Hippocampal formation (tissue), 2 donors: ENCODE measurements at regions not wholly inside any gene's neighbourhood (a gene's known extent, or its start where the extent isn't known, plus 50 kb on each side); places are given as distances from the start of the nearest gene placed in this dataset.
A peak's percentile ranks its signal among the peaks of the same experiment; 100 is the strongest.

Experiments
- DNase-seq, 2 donors: peaks; one replicate each; lab custom pipeline; 2025; lab: John Stamatoyannopoulos, UW

- DNase-seq = no peak
Measured at GRCh38 chr14:104425171-104425681, 154.3 kb upstream of the C14orf180 start.

DNA sequence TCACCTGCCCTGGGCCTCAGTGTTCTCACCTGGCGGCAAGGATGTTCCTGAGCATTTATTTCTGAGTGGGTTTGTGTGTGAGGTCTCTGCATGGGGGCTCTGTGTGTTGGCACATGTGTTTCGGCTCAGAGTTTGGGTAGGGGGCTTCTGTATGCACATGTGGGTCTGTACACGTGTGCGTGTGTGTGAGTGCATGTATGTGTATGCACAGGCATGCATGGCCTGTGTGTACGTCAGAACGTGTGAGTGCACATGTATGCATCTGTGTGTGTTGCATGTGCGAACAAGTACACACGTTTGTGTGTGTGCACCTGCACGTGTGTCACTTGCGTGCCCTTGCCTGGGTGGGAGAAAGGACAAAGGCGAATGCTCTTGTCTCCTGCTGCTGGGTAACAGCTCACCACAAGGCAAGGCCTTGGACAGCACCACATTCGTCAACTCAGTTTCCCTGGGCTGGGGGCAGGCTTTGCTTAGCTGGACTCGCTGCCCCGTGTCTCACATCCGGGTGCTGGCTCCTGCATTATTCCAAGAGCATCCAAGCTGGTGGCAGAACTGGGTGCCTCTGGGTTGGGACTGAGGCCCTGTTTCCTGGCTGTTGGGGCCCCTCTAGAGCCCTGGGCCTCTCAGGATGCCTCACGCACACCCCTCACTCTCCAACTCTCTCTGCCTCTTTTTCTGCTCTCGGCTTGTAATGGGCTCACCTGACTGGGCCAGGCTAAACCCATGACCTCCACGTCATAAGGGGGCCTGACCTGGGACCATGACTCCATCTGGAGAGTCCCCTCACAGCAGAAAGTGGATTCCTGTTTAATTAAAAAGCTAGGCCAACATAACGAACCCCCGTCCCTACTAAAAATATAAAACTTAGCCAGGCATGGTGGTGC, 153.6 kb upstream of the C14orf180 start:
- no peak for DNase-seq

DNA sequence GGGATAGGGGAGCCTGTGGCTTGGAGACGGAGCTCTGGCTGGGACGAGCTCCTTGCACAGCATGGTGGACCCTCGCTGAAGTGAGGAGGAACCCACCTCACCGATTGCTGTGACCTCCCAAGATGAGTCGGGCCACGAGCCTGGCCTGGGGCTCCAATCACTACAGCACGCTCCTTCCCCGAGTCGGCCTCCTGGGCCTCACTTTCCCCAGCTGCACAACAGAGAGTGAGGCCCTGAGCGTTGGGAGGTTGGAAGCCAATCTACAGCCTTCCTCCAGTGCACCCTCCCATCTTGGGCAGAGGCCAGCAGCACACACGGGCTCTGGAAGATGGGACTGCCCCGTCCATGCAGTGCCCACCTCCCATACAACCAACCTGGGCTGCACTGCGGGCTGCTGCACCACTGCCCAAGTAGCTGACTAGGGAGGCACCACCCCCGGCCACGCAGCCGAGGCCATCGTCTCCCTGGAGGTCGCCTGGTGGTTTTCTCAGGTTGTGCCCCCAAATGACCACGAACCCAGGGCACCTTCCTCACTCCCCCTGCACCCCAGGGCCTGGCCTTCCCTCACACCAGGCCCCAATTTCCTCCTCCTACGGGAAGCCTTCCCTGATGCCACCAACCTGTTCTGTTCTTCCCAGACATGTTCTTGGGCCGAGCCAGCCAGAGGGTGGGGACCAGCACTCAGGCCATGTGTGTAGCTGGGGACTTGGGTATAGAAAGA, 152.3 kb upstream of the C14orf180 start:
- no peak for DNase-seq

- DNase-seq = no peak
Measured at GRCh38 chr14:104428333-104428851, 151.2 kb upstream of the C14orf180 start.

DNA sequence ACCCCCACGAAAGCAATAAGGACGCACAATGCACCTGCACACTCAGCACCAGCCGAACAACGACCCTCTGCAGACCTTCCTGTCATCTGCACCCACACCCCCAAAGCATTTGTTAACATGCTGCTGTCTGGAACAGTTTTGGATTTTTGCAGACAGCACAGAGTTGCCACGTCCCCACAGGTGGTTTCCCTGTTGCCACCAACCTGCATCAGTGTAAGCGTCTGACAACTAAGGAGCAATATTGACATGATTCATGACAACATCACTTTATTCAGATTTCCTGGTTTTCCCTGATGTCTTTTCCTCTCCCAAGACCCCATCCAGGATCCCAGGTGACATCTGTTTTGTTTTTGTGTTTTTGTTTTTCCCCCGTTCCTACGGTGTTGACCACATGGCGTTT, 150.7 kb upstream of the C14orf180 start:
- no peak for DNase-seq

GRCh38 chr14:104429291-104429861, 150.2 kb upstream of the C14orf180 start:
- DNase-seq = no peak

DNA sequence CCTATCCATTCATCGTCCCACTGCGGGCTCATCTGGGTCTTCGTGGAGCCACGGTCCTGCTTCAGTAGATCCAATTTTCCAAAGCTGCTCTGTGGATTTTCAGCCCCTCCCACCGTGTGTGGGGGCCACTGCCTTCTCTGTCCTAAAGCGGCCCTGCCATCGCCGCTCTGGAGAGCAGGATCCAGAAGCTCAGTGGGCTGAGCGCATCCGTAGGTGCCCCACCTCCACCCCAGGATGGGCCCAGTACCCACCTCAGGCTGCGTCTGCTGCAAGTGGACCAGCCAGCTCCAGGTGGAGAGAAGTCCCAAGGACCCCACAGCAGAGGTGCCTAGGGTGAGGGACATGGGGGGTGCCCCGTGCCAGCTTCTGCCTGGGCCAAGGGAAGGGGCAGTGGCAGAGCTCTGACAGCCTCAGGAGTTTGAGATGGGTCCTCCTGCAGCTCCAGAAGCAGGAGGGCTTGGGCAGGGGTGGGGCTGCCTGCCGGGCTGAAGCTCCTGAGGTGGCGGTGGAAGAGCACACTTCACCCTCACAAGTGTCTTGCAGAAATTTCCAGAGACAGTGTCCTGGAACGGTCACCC, 148.1 kb upstream of the C14orf180 start:
- DNase-seq = no peak

DNA sequence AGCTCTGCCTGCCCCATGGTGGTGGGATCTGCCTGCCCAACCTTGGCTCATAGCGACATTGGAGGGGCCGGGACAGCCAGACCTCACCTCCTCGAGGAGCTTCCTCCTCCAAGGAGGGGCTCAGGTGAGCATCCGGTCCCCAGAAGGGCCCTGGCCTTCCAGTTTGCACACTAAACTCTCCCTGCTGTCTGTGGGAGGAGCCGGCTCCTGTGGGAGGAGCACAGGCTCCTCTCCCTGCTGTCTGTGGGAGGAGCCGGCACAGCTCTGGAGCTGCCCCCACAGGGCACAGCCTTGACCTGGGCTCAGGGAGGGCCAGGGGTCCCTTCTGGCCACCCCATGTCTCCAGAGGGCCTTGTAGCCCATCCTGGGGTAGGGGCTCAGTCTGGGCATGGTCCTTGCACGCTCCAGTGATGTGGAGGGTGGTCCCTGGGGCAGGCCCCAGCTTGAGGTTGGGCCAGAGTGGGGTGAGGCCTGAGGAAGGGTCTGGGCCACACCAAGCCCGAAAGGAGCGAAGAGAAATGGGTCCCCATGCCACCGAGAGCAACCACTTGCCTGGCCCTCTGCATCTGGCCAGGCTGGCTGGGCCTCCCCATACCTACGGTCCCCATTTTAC, 147.5 kb upstream of the C14orf180 start:
- no peak for DNase-seq

- DNase-seq = no peak
Measured at GRCh38 chr14:104432611-104433231, 146.8 kb upstream of the C14orf180 start.

DNA sequence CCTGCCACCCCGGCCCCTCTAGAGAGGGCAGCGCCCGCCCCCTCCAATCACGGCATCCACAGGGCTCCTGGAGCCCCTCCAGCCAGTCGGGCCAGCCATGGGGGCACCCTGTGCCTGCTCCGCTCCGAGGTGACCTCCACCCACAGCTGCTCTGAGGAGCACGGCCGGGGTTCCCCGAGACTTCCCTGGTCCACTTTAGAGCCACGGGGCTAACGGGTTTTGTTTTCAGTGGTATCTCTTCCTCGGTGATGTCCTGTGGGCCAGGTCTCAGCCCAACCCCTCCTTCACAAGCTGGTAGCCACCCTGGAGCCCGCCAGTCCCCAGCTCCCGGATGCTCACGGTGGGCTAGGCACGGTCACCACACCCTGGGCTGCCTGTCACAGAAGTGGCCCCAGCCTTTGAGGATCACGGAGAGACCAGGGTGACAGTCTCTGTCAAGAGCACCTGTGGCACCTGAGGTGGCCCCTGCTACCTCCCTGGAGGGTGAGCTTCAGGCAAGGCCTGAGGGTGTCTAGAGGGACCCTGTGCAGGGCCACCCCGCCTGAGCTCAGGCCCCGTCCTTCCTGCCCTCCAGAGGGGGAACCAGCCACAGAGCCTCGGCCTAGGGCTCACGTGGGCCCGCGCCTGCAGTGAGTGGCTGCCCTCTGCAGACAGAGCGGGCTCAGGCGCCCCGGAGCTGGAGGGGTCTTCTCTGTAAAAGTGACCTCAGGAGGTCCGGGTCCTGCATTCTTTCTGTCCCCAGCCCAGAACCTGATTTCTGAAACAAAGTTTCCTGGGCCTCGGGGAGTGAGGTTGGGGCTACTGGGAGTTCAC, 146.0 kb upstream of the C14orf180 start:
- DNase-seq = no peak

- no peak for DNase-seq
Measured at GRCh38 chr14:104434214-104435076, 145.1 kb upstream of the C14orf180 start.

- DNase-seq = no peak
Measured at GRCh38 chr14:104435147-104436046, 144.2 kb upstream of the C14orf180 start.

GRCh38 chr14:104436047-104436591, 143.4 kb upstream of the C14orf180 start:
- peak in 1 of 2 donors; percentile 18 for DNase-seq

DNA sequence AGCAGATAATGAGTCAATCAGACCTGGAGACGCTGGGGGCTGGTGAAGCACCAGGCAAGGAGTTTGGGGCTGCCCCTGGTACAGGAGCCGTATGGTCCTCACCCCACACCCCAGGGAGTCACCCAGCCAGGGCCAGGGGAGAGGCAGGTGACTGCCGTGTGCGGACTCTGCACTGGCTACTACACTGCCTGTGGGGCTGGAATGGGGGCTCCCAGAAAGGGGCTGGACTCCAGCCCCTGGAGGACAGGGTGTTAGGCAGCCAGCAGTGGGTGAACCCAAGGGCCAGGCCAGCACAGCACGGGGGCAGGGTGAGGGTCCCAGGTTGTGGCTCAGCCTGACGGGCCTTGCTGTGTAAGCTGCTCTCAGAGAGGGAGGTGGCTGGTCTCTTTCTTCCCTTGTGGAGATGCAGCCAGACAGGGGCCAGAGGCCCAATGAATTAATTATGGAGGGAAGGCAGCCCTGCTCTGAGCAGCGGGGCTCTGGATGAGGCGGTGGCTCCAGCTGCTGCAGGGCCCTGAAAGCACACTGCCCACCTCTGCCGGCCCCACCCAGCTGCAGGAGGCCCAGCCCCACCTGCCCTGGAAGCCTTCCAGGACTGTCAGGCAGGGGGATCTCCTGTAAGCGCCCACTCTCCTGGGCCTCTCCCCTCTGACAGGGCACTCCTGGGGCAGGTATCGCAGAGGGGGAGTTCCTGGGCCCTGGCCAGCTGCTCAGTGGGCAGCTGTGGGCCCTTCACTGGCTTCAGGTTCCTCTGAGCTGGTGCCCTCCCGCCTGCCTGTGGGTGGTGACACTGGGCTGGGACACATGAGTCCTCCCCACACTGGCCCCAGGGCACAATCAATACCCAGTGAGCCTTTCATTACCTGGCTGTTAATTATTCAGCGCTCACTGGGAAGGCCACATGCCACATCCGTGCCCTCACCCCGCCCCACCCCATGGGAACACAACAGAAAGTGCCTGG, 142.5 kb upstream of the C14orf180 start:
- no peak for DNase-seq

GRCh38 chr14:104437703-104438102, 141.9 kb upstream of the C14orf180 start:
- no peak for DNase-seq

DNA sequence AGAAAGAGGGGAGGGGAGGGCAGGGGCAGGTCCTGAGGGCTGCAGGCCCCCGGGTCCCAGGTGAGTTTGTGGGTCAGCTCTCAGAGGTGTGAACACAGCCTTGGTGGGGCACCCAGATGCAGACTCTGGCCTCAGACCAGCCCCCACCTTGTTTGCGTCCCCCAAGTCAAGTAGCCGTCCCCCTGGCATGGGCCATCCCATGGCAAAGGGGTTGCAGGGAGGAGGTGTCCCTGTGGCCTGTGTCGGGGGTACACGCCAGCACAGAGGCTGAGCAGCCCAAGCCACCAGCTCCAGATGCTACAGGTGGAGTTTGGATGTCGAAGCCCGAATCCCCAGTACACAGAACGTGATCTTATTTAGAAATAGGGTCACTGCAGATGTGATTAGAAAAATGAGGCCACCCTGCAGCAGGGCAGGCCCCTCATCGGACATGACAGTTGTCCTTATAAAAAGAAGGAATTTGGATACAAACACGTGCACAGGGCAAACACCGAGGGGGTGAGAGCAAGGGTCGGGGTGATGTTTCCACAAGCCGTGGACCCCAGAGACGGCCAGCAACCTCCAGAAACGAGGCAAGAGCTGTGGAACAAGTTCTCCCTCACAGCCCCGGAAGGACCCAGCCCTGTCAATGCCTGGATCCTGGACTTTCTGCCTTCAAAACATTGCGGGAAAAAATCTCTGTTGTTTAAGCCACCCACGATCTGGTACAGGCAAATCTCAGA, 141.2 kb upstream of the C14orf180 start:
- DNase-seq = no peak
